Renal pelvis (tissue), 1 donor: ENCODE measurements at regions not wholly inside any gene's neighbourhood (a gene's known extent, or its start where the extent isn't known, plus 50 kb on each side); places are given as distances from the start of the nearest gene placed in this dataset.
"Not testable (repeated sequence)": the region's sequence is repeated elsewhere in the genome, so short reads cannot be mapped to it uniquely, and the experiment has no call there.

Source experiments
- DNase-seq: peaks from one replicate; pipeline ENCODE4 v3.0.0-alpha.2; 2013

DNA sequence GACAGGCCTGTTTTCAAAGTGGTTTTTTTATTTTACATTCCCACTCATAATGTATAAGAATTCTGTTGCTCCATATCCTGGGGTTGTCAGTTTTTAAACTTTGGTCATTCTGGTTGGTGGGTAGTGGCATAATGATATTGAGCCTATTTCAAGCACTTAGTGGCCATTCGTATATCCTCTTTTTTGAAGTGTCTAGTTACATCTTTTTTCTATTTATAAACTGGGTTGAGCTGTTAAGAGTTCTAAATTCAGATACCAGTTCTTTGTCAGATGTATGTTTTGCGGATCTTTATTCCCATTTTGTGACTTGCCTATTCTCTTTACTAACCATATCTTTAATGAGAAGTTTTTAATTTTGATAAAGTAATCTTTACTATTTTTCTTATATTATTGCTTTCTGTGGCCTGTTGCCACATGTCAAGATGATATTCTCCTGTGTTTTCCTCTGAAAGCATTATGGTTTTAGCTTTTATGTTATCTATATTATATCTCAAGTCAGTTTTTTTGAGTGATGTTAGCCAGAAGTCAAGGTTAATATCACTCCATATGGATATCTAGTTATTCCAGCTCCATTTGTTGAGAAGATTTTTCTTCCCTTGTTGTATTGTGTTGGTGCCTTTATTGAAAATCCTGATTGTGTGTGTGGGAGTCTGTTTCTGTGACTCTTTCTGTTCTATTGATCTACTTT, 110.9 kb downstream of the FHIP1A start:
- DNase-seq: no peak

GRCh38 chr4:151522866-151523519, 114.0 kb downstream of the FHIP1A start:
- DNase-seq: no peak

DNA sequence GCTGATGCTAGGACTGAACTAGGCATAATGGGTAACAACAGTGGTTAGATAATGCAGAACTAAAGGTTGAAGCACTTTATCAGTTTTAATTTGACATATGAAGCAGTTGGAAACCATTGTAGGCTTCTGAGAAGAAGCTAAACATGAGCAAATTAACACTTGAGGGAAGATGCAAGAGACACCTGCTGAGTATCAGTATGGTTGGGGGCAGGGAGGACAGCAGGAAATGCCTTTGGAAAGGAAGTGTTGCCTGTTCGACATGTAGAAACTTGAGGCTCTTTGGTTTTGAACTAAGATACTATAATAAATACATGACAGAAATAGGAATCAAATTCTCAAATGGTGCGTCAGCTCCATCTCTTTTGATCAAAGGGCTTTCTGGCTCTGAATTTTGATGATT, 115.6 kb downstream of the FHIP1A start:
- no peak for DNase-seq

DNA sequence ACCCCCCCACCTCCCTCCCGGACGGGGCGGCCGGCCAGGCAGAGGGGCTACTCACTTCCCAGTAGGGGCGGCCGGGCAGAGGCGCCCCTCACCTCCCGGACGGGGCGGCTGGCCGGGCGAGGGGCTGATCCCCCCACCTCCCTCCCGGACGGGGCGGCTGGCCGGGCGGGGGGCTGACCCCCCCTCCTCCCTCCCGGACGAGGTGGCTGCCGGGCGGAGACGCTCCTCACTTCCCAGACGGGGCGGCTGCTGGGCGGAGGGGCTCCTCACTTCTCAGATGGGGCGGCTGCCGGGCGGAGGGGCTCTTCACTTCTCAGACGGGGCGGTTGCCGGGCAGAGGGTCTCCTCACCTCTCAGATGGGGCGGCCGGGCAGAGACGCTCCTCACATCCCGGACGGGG, 117.5 kb downstream of the FHIP1A start:
- DNase-seq: not testable (repeated sequence)

- DNase-seq: no peak
Measured at GRCh38 chr4:151527699-151528098, 118.7 kb downstream of the FHIP1A start.

DNA sequence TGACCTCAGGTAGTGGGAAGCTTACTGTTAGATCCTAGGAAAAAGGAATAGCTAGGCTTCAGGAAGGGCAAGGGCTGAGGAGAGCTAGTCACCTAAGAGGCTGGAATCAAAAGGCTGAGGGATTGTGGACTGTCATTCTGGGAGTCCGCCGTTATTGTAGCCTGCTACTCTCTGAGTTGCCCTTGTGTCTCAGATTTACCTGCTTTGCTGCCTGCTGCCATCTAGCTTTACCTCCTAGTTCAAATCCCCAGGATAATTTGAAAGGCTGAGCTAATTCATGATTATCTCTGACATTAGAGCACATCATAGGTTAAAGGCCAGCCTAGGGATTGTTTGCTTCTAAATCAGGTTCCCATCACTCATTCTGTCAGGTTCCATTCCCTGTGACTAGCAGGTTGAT, 120.2 kb downstream of the FHIP1A start:
- DNase-seq: no peak

DNA sequence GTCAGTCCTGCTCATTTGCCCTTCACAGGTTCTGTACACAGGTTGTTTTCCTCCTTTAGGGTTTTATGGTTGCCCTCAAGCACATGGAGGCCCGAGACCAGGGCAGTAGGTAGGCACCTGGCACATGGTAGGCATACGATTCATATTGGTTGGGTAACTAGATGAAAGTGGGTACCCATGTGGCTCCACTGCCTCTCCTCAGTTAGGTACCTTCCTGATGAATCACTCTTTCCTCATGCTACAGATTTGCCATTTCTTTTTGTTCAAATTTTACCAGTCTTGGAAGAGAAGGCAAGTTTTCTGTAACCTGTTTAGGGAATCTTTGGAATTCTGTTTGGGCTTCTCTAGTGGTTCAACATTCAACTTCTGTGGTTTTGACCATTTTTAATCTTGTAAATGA, 121.3 kb downstream of the FHIP1A start:
- no peak for DNase-seq

DNA sequence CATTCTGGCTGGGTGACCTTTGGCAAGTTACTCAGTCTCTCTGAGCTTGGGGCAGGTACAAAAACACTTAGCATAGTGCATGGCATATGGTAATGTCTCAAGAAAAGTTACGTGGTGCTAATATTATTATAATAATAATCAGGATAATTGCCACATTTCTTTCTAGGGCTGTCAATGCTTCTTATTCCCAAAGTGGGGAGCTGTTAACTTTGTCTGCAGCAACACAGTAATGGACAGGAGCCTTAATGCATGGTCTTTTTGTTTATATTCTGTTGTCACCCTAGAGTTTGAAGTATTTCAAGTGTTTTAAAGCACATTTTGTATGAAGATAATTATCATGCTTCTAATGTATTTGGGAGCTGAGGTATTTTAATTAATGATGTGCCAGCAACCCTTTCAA, 121.8 kb downstream of the FHIP1A start:
- no peak for DNase-seq

GRCh38 chr4:151532001-151532708, 123.2 kb downstream of the FHIP1A start:
- no peak for DNase-seq

GRCh38 chr4:151534195-151534594, 125.2 kb downstream of the FHIP1A start:
- no peak for DNase-seq

DNA sequence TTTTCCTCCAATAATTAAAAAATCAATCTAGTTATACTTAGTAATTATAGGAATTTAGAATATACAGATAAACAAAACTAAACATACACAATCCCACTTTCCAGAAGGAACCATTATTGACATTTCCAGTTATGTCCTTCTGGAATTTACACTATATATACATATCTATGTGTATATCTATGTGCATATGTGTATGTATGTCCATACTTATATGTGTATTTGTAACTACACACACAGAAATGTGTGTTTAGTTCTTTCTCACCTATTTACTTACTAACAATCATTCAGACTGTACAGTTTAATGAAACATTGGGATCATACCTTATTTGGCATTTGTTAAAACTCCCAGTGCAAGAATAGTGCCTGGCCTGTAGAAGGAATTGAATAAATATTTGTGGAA, 126.4 kb downstream of the FHIP1A start:
- DNase-seq: no peak

DNA sequence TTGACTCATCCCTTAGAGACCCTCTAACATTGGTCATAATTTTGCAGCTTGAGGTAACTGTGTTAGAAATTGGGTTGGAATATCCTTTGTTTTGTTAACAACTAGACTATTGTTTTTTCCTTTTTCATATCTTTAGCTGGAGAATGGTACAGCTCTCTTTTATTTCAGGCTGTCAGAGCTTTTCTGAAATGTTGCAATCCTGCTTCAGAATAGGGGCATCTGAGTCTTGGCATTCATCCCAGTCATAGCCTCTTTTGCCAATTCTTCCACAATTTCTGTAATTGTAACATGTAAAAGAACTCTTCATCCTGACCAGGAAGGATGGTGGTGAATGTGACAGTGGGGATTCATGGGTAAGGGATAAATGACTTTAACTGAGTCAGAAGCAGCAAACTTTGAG, 128.7 kb downstream of the FHIP1A start:
- no peak for DNase-seq

DNA sequence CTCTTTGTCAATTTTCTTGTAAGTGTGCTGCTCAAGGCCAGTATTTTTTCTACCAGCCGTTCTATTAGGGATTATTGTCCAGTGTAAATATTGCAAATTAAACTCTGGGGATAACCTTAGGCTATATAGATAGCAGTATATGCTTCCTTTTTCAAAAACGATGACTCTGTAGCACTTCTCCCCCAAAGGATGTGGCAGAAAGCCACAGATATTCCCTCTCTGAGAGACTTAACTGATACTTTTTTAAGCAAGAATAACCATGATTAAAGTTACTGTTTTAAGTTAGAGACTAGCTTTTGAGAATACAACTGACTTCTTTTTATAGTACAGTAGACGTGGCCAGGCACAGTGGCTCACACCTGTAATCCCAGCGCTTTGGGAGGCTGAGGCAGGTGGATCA, 130.0 kb downstream of the FHIP1A start:
- no peak for DNase-seq

- DNase-seq: no peak
Measured at GRCh38 chr4:151540728-151541388, 131.9 kb downstream of the FHIP1A start.

DNA sequence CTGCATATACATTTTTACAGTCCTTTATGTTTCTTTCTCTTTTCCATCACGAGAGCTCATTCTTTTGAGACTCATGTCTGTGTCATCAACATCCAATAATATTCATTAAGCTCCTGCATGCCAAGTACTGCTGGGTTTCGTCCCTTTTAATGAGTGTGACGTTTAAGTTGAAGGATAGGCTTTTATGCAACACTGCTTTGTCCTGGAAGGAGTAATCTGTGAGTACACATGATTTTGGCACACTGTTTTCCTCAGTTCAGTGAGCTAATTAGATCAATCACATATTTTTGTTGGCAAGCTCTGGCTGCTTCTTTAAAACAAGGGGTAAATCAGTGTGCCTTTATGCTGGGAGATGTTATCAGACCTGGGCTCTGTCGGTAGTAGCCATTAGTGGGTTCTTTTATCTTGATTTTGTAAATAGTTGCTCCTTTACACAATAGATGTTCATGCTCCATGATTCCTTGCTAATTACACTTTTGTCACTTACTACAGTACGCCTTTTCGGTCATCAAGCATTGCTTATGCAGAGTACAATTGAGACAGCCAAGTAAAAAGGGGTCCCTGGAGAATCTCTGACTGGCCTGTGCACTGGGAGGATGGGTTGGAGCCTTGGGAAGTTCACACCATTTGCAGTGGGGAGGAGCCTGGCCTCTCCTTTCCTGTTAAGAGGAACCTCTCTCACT, 132.6 kb downstream of the FHIP1A start:
- no peak for DNase-seq

DNA sequence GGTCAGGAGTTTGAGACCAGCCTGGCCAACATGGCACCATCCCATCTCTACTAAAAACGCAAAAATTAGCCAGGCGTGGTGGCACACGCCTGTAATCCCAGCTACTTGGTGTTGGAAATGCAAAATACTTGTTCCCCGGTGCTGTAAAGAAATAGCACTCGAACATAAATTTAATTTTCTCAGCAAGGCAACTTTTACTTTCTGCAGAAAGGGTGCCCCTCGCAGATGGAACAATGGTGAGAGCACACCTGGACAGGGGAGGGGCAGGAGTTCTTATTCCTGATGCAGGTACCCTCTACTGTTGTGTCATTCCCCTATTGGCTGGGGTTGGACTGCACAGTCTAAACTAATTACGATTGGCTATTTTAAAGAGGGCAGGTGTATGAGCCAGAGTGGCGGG, 139.7 kb downstream of the FHIP1A start:
- DNase-seq: no peak

GRCh38 chr4:151549378-151549777, 140.4 kb downstream of the FHIP1A start:
- not testable (repeated sequence) for DNase-seq

DNA sequence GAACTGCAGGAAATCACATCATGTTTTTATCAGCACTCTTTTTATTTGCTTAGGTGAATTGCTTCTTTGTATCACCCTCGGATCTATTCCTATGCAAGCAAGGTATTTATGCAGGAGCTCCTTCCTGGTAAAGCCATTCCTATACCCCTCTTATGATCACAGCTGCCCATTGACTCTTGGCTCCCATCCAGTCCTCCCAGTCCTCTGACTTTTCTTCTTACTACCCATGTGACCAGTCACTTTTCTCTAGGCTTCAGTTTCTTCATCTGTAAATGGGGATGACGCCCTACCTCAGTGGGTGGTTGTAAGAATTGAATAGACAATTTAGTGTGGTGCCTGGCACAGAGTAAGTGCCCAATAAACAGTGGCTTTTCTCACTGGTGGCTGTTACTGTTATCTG, 144.9 kb downstream of the FHIP1A start:
- no peak for DNase-seq

DNA sequence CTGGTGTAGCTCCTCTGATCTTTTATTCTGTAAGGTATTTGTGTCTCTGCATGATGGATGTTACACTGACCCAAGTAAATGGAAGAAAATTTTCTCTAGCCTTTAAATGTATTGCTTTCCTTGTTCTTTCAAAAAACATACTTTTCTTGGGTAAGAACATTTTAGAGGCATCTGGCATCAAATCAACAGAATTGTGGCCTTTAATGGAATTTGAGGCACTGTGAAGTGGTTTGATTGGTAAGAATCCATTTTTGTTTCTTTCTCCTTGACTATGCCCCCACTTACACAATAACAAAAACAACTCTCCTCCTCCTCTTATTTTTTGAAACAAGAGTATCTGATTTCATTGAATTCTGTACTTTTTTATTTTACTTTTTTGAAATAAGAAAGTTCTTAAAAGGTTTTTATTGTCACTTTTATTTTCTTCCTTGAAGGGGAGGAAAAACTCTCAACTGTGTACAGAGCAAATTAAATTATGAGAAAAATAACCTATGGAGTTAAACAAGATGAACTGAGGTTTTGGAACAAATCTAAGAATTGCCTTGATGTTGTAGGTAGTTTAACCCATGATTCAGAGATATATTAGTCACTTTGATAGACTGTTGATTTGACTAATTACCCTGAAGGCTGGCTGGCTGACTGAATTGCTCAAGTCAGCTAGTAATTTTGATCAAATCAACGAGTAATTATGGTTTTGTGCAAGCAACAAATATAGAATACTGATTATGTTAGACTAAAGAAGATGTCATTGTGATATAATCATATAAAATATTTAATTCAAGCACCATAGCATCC, 146.4 kb downstream of the FHIP1A start:
- no peak for DNase-seq

GRCh38 chr4:151558496-151559113, 149.6 kb downstream of the FHIP1A start:
- no peak for DNase-seq

DNA sequence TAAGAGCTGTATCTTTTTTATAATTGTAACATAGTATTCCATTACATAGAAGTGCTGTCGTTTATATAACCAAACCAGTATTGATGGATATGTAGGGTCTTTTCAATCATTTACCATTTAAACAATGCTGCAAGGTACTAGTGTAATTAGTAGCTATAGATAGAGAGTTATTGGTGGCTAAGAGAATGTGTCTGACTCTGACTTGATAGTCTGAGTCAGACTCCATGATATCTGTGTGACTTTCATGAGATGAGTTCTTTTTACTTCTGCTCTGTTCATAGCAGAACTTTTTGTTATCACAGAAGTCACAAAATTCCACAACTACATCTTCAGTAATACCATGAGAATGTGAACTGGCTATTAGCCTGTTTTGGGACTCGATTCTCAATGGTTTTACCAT, 150.6 kb downstream of the FHIP1A start:
- no peak for DNase-seq
